ENCODE measurements at regions not wholly inside any gene's neighbourhood (a gene's known extent, or its start where the extent isn't known, plus 50 kb on each side); places are given as distances from the start of the nearest gene placed in this dataset.

DNA sequence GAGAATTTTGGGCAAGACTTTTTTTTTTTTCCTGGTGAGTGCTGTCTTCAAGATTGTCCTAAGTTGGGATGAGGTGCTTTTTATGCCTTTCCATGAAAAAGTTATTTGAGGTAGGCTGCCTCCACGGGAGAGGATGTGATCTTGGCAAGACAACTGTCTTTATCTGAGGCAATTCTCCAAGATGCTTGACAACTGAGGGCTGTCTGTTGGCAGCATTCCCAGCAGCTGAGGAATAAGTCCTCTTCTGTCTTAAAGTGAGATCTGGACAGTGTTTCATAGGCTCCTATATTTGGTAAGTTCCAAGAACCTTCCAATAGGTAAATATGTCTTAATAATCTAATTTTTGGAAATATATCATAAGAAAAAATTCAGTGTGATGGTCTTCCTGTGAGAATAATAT is 662.0 kb downstream of the CDH11 start:
- peak; percentile 38 for DNase-seq (ENCODE audit: low read depth)

- no peak for DNase-seq (ENCODE audit: low read depth)
Measured at GRCh38 chr16:64459402-64459801, 662.5 kb downstream of the CDH11 start.

DNA sequence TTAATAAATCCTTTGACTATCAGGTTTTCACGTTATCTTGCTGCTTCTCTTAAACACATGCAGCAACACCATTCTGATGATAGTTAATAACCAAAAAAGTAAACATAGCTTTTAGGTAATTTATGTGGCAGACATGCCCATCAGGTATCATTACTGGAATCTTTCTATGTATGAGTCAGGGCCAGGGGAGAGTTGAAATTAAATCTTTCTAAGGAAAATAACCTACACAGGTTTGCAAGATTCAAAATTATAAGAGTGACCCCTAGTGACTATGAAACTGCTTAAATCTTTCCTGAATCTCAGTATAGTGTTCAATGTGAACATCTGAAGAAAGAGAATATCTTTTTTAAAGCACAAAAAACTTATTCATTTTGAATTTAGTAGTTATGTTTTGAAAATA is 666.6 kb downstream of the CDH11 start:
- peak; percentile 64 for DNase-seq (ENCODE audit: low read depth)

- no peak for DNase-seq (ENCODE audit: low read depth)
Measured at GRCh38 chr16:64453646-64454045, 668.2 kb downstream of the CDH11 start.

DNA sequence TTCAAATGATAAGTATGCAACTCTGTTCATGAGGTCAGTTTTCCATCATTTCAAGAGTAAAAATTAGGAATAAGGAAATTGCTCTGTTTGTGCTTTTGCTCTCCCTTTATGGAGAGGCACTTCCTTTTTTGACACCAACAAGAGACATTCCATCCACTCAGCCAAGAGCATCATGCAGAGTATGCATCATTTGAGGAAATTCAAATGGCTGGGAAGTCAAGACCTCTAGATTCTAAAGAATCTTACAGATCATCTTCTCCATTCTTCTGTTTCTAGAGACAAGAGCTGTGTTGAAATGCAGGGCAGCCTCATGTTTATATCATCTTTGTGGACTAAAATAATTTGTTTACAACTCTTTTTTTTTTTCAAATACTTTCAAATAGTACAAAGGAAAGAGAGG is 669.4 kb downstream of the CDH11 start:
- DNase-seq (ENCODE audit: low read depth), result no peak

DNA sequence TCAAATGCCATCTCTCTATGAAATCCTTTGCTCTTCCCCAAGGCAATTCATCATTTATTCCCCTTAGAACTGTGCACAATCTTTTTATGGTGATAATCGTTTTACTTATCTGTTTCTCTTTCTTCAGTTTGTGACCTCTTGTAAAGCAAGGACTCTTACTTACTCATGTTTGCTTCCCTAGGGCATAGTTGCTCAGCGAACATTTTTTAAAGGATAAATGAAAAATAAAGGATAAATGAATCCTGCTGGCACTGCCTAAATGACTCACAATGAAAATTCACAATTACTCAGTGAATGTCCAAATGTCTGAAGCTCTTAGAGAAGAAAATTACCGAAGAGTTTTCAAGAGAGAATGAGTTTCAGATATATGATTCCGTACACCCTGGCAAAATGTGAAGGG is 671.7 kb downstream of the CDH11 start:
- peak; percentile 71 for DNase-seq (ENCODE audit: low read depth)

GRCh38 chr16:64449506-64449905 is 672.4 kb downstream of the CDH11 start:
- no peak for DNase-seq (ENCODE audit: low read depth)

GRCh38 chr16:64445649-64446048 is 676.2 kb downstream of the CDH11 start:
- no peak for DNase-seq (ENCODE audit: low read depth)

DNA sequence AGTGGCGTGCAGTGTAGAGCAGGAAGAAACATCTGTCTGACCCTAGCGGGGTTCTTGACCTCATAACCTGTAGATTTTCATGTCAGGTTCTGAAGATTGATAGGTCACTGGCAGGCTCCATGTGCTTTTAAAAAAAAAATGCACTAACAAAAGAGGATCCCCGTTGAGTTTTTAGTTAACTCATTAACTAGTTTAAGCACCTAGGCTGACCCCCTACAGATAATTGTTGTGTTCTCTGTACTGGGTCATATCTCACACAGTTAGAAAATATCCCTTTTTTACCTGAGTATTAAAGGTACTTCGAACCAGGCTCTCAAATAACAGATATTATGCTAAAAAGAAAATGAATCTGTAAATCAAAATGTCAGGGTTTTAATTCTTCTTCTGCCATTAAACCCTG is 676.6 kb downstream of the CDH11 start:
- DNase-seq (ENCODE audit: low read depth), result no peak

DNA sequence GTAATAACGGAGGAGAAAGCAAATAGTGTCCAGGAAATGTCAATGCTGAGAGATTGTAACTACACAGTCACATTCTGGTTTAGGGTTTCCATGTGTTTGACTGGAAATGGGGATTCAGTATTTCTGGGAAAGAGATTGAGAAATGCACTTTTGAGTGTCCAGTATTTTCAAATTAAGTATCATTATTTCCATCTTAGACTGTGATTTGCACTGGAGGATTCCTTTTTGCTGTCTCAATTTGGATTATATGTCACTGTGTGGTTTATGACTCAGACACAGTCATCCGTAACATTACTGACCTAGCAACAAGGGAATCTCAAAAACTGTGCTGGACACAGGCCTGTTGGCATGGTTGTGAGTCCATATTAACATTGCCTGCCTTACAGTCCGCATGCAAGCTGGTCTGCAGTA is 681.4 kb downstream of the CDH11 start:
- DNase-seq (ENCODE audit: low read depth), result peak; percentile 98

- no peak for DNase-seq (ENCODE audit: low read depth)
Measured at GRCh38 chr16:64440005-64440404, 681.9 kb downstream of the CDH11 start.

- no peak for DNase-seq (ENCODE audit: low read depth)
Measured at GRCh38 chr16:64437706-64438324, 684.0 kb downstream of the CDH11 start.

- DNase-seq (ENCODE audit: low read depth), result no peak
Measured at GRCh38 chr16:64434526-64435069, 687.3 kb downstream of the CDH11 start.

DNA sequence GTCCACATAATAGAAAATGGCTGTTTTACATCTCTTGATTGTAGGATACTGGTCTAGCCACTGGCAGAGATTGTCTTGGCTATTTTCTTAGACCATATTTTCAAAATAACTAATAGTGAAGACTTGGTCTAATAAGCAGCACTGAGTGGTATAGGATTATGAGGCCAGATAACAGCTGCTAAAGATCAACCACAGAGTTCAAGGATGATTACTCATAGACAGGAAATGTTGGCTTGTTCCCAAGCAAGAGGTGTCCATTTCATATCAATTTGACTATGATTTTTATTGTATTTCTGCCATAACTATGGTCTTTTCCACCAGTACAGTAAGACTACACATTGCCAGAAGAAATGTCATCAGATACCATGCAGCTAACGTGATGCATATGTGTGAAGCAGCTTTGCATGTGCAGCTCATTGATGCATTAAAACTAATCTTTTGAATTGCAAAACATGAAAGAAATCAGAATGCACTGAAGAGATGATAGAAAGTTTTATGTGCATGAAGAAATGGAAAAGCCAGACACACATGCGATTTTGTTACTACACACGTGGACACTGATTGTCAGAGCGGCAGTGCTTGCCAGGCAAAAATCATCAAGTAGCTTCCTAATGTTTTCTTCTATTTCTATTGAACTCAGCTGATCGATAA is 693.3 kb downstream of the CDH11 start:
- peak; percentile 79 for DNase-seq (ENCODE audit: low read depth)

DNA sequence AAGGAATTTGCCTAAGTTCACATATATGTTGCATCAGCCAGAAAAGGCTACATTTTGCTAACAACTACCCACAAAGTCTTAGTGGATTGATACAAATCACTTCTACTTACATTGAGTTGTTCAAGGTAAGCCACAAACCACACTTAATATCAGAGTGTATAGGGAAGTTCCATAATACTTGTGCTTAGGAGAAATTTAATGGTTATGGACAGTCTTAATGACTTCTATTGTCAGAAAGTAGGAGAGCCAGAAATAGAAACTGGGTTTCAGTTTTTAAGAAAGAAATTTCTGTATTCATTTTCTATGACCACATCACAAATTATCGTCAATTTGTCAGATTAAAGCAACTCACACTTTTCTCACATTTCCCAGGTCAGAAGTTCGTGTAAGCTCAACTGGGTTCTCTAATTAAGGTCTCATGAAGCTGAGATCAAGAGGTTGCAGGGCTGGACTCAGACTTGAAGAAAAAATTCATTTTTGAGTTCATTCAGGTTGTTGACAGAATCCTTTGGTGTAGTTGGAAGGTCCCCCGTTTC is 695.7 kb downstream of the CDH11 start:
- DNase-seq (ENCODE audit: low read depth), result no peak

- no peak for DNase-seq (ENCODE audit: low read depth)
Measured at GRCh38 chr16:64425381-64425780, 696.5 kb downstream of the CDH11 start.

DNA sequence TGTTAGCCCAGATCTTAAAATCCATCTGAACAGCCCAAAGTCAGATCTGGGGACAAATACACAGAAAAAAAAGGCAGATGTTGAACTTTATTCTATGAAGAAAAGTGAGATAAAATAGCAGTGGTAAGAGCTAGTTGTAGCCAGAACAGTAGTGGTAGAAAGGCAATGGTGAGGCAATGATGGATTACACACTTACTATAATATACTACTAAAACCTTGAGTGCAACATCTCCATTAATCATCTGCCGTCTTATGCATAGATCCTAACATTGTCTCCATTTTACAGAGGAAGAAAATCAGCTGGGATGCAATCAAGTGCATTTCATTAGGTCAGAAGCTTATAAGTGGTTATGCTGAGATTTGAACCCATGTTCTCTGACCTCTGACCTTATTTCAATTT is 699.6 kb downstream of the CDH11 start:
- no peak for DNase-seq (ENCODE audit: low read depth)

- no peak for DNase-seq (ENCODE audit: low read depth)
Measured at GRCh38 chr16:64421515-64421914, 700.3 kb downstream of the CDH11 start.

- no peak for DNase-seq (ENCODE audit: low read depth)
Measured at GRCh38 chr16:64419832-64420231, 702.0 kb downstream of the CDH11 start.

DNA sequence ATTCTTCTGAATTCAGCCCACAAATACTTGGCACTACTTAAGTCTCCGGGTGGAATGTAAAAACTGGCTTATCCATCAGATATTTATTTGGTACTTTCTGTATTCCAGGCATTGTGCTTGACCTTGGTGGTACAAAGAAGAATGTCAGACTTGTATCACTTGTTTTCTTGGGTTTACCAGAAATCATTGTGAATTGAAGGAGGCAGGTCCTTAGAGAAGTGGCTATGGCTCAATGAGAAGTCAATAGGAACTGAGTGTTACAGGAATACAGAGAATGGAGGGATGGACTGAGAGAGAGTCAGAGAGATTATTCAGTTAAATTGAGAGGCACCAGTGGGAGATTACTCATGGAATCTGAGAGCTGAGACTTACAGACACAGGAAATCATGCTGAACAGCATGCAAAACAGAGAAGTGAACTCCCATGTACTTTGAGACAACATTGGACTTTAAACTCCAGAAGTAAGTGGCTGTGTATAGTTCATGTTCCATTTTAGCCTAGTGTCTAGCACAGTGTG is 704.1 kb downstream of the CDH11 start:
- DNase-seq (ENCODE audit: low read depth), result peak; percentile 65

DNA sequence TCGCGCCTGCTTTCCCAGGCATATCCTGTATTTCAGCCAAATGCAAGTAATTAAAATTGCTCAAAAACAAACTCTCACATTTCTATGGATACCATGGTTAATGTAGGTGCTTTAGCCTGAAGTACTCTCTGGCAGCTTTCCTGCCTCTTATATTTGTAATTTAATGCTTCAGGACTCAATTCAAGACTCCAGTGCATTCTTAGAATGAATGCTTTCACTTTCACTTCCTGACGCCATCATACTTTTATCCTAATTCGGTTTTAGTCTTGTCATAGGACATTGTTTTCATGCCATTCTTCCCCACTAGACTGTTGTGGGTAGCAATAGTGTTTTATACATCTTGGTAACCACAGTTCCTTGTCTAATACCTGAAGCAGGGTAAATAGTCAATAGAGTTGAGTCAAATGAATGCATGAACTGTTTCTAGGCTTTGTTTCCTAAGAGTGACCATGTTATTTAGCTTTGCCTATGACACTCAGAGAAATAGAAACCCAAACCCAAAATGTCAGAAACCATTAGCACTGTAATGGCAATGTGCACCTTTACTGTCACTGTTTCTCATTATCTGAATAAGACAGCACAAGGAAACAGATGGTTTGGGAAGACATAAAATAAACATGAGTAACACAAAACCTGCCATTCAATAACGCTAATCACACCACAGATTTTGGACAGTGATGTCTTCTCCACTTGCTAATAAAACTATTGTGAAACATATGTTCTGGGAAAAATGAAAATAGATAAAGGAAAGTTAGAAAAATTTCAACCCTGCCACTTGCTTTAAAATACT is 705.5 kb downstream of the CDH11 start:
- DNase-seq (ENCODE audit: low read depth), result peak; percentile 84

DNA sequence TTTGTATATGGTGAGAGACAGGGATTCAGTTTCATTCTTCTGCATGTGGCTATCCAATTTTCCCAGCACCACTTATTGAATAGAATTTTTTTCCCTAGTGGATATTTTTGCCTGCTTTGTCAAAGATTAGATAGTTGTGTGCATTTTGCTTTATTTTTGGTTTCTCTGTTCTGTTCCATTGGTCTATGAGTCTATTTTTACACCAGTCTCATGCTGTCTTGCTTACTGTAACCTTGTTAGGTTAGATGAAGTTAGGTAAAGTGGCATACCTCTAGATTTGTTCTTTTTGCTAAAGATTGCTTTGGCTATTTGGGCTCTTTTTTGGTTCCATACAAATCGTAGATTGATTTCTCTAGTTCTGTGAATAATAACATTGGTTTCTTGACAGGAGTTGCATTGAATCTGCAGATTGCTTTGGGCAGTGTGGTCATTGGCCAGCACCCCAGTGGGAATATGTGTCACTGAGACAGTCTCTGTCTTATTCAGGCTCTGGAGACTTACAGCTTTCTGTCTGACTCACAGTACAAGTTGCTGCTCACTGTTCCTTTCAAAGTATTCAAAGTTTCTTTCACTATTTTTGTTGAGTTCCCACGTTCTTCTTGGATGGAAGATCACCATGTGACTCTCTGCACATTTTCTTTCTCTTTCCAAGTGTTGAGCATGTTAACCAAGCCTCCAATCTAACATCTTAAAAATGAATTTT is 709.1 kb downstream of the CDH11 start:
- DNase-seq (ENCODE audit: low read depth), result peak; percentile 79
